PC-9 (cell line): ENCODE measurements at regions not wholly inside any gene's neighbourhood (a gene's known extent, or its start where the extent isn't known, plus 50 kb on each side); places are given as distances from the start of the nearest gene placed in this dataset.

Experiments
- BruUV-seq: library from RNA; stranded (reverse); fragments of 400-500 nt; replicated peaks from 2 replicates; lab custom pipeline; 2021; lab: Mats Ljungman, UMichigan
- CTCF ChIA-PET: fragments of 300-600 bp; sonication (Branson Sonifier 250); formaldehyde crosslinking; loops from one replicate; lab custom pipeline; 2022; ENCODE audit warnings: antibody characterized with exemption; lab: Charles Lee
- POLR2A ChIA-PET: fragments of 300-600 bp; sonication (Branson Sonifier 250); formaldehyde crosslinking; loops from one replicate; lab custom pipeline; 2022; ENCODE audit warnings: antibody characterized with exemption; ENCODE audit not compliant: unreplicated experiment; lab: Charles Lee
- DNase-seq, 2 experiments: peaks; one replicate each; pipeline versions ENCODE4 v3.0.0 to v3.0.0-alpha.2; 2015 to 2022; ENCODE audit warnings: mixed read lengths in 1 of 2
- H2AFZ ChIP-seq: fragments of 200-600 bp; sonication (generic); 2 replicates; pipeline ENCODE4 v1.8.1; 2017; ENCODE audit warnings: antibody characterized with exemption
- H3F3A ChIP-seq: fragments of 200-600 bp; sonication (generic); 2 replicates; pipeline ENCODE4 v1.8.1; 2017; ENCODE audit warnings: antibody characterized with exemption, mild to moderate bottlenecking, low read depth; ENCODE audit not compliant: insufficient read depth
- H3K27ac ChIP-seq: fragments of 200-600 bp; sonication (generic); 2 replicates; pipeline ENCODE4 v1.6.1; 2016; ENCODE audit warnings: mixed run types
- H3K27me3 ChIP-seq: fragments of 200-600 bp; sonication (generic); 2 replicates; pipeline ENCODE4 v1.6.1; 2016; ENCODE audit warnings: low read depth, mixed run types; ENCODE audit not compliant: insufficient read depth
- H3K36me3 ChIP-seq: fragments of 200-600 bp; sonication (generic); 2 replicates; pipeline ENCODE4 v1.6.1; 2016; ENCODE audit warnings: low read depth, mixed run types
- H3K4me1 ChIP-seq: fragments of 200-600 bp; sonication (generic); replicated peaks from 2 replicates; pipeline ENCODE4 v1.6.1; 2016; ENCODE audit warnings: mixed run types; ENCODE audit not compliant: insufficient read depth
- H3K4me2 ChIP-seq: fragments of 200-600 bp; sonication (generic); 2 replicates; pipeline ENCODE4 v1.6.1; 2017; ENCODE audit warnings: mixed run types
- H3K4me3 ChIP-seq: fragments of 200-600 bp; sonication (generic); 2 replicates; pipeline ENCODE4 v1.6.1; 2016; ENCODE audit warnings: mixed run types
- H3K79me2 ChIP-seq: fragments of 200-600 bp; sonication (generic); 2 replicates; pipeline ENCODE4 v1.6.1; 2017; ENCODE audit warnings: low read depth, mixed run types
- H3K9me2 ChIP-seq: fragments of 200-600 bp; sonication (generic); 2 replicates; pipeline ENCODE4 v1.8.1; 2017; ENCODE audit warnings: mild to moderate bottlenecking; ENCODE audit not compliant: insufficient read depth
- H3K9me3 ChIP-seq: fragments of 200-600 bp; sonication (generic); 2 replicates; pipeline ENCODE4 v1.8.1; 2016; ENCODE audit warnings: low read depth; ENCODE audit not compliant: insufficient read depth
- H4K20me1 ChIP-seq: fragments of 200-600 bp; sonication (generic); 2 replicates; pipeline ENCODE4 v1.8.1; 2017; ENCODE audit not compliant: insufficient read depth
- EZH2 ChIP-seq: fragments of 200-600 bp; sonication (generic); IDR thresholded peaks from 2 replicates; pipeline ENCODE4 v1.8.0; 2017; ENCODE audit warnings: antibody characterized with exemption, low read depth
- intact Hi-C: fragments of 100-400 bp; cut with micrococcal nuclease; formaldehyde crosslinking; loops from one replicate; pipeline ENCODE4 v1.10.0; 2022; ENCODE audit not compliant: unreplicated experiment
- TF ChIP-seq, protein P1 (sequence below): fragments of 200-600 bp; sonication (generic); conservative IDR thresholded peaks from 2 replicates; pipeline ENCODE4 v1.6.1; 2017; ENCODE audit warnings: mixed run types, antibody characterized with exemption, mild to moderate bottlenecking, moderate library complexity

DNA sequence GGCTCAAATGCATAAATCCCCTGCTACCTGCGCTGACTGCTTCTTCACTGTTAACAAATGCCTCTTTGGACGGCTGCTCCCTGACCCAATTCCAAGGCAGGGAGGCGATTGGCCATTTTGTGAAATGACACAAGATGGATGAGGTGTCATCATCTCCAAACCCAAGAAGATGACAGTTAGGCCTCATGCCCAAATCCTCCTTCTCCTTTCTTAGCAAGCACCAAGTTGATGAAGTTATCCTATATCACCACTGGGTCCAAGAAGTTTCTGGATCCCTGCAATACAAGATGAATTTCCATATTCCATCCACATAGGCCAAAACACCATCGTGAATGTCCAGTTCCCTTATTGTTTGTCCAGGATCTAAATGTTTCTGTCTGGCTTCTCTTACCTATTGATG, 98.5 kb upstream of the RAB11FIP2 start:
- TF ChIP-seq, protein P1, sequence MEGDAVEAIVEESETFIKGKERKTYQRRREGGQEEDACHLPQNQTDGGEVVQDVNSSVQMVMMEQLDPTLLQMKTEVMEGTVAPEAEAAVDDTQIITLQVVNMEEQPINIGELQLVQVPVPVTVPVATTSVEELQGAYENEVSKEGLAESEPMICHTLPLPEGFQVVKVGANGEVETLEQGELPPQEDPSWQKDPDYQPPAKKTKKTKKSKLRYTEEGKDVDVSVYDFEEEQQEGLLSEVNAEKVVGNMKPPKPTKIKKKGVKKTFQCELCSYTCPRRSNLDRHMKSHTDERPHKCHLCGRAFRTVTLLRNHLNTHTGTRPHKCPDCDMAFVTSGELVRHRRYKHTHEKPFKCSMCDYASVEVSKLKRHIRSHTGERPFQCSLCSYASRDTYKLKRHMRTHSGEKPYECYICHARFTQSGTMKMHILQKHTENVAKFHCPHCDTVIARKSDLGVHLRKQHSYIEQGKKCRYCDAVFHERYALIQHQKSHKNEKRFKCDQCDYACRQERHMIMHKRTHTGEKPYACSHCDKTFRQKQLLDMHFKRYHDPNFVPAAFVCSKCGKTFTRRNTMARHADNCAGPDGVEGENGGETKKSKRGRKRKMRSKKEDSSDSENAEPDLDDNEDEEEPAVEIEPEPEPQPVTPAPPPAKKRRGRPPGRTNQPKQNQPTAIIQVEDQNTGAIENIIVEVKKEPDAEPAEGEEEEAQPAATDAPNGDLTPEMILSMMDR = no peak
- TF ChIP-seq EZH2 = no peak
- Histone ChIP-seq H3K4me1 (no peaks in the 10 kb centered on the region), H3K4me3 (no peak overlapping the region), H3F3A (no peaks in the 10 kb centered on the region), H2AFZ (no peak overlapping the region), H4K20me1 (no peaks in the 10 kb centered on the region), H3K9me2 (no peaks in the 10 kb centered on the region), H3K27me3 (no peaks in the 10 kb centered on the region), H3K27ac (no peak overlapping the region), H3K79me2 (no peaks in the 10 kb centered on the region), H3K36me3 (no peaks in the 10 kb centered on the region), H3K4me2 (no peak overlapping the region), H3K9me3 (no peaks in the 10 kb centered on the region)
- intact Hi-C loops = no loop called here
- CTCF ChIA-PET = no interaction called here
- no TSS peak for BruUV-seq
- DNase-seq = no peak
- POLR2A ChIA-PET = interaction anchor here (0.6 kb wide), 1 partner anchor 84 kb away, joined by 12 read pairs; no protein-coding TSS in a partner anchor

DNA sequence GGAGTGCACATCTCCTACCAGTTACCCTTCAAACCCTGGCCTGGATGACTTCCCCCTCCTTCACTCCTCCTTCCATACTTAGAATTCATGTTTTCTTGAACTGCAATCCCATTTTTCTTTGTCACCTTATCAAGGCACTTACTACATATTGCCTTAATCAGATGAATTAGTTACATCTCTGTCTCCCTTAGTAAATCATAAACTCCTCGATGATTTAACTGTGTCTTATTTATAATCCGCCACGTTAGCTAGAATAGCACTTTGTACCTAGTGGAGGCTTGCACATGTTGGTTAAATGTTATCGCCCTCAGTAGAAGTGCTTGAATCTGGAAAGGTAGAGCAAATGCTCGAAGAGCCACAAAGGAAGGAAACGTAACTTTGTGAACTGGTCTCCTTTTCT, 94.7 kb upstream of the RAB11FIP2 start:
- ChIA-PET POLR2A (no interaction called here), CTCF (no interaction called here)
- DNase-seq = no peak
- Histone ChIP-seq H3K9me2 (no peaks in the 10 kb centered on the region), H3K27ac (no peak overlapping the region), H3K4me2 (no peak overlapping the region), H4K20me1 (no peaks in the 10 kb centered on the region), H3K36me3 (no peaks in the 10 kb centered on the region), H3K79me2 (no peaks in the 10 kb centered on the region), H3K9me3 (no peaks in the 10 kb centered on the region), H3K4me3 (no peak overlapping the region), H3F3A (no peaks in the 10 kb centered on the region), H3K27me3 (no peaks in the 10 kb centered on the region), H2AFZ (no peak overlapping the region), H3K4me1 (no peaks in the 10 kb centered on the region)
- no TSS peak for BruUV-seq
- TF ChIP-seq, protein P1 = no peak
- TF ChIP-seq EZH2 = no peak
- intact Hi-C loops = no loop called here

GRCh38 chr10:118139321-118139720, 92.6 kb upstream of the RAB11FIP2 start:
- TF ChIP-seq, protein P1 = no peak
- TF ChIP-seq EZH2 = no peak
- Histone ChIP-seq H2AFZ (no peak overlapping the region), H3K27me3 (no peaks in the 10 kb centered on the region), H3K4me2 (no peak overlapping the region), H3K79me2 (no peaks in the 10 kb centered on the region), H3K9me2 (no peaks in the 10 kb centered on the region), H3K4me1 (no peaks in the 10 kb centered on the region), H3K4me3 (no peak overlapping the region), H3K36me3 (no peaks in the 10 kb centered on the region), H4K20me1 (no peaks in the 10 kb centered on the region), H3K9me3 (no peaks in the 10 kb centered on the region), H3K27ac (no peak overlapping the region), H3F3A (no peaks in the 10 kb centered on the region)
- intact Hi-C loops = no loop called here
- DNase-seq = no peak
- ChIA-PET POLR2A (no interaction called here), CTCF (no interaction called here)
- no TSS peak for BruUV-seq
